HG03095 (cell line): ENCODE measurements at regions not wholly inside any gene's neighbourhood (a gene's known extent, or its start where the extent isn't known, plus 50 kb on each side); places are given as distances from the start of the nearest gene placed in this dataset.
"Not testable (repeated sequence)": the region's sequence is repeated elsewhere in the genome, so short reads cannot be mapped to it uniquely, and the experiment has no call there.

Experiments
- ATAC-seq: cut with Tn5 transposase; IDR thresholded peaks from one replicate; pipeline ENCODE4 v1.9.1; 2021; ENCODE audit warnings: moderate library complexity; ENCODE audit not compliant: unreplicated experiment

DNA sequence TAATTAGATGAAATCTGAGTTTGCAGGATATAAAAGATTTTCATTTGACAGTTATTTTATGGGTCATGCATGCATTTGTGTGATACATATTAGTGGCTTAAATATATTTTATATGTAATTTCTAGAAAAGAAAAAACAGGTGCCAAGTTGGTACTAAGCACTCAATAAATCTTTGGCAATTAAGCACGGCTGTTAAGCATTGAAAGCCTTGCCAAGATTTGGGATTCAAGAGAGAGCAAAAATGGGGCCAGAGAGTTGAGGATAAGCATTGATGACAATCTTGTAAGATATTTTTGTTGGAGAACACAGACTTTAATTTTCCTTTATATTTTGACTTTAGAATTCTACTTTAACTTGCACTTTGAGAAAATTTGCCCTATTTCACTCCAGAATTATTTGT, 249.8 kb upstream of the MAD2L1 start:
- ATAC-seq, result no peak

DNA sequence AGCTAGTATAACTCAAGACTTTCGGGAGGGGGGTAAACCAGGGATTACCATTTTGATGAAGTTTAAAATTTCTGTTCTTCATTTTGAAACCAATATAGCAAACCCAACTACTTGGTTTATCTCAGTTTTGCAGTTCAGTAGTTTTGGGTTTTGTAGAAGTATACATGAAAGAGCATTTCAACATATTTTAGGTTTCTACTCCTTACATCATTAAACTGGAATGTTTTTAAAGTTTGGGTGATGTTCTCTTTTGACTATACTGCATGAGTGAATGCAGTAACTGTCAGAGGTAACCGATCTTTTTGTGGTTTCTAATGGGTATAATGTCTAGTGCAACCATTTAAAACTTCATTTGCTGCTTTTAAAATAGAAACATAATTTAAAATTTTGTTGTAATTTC, 248.3 kb upstream of the MAD2L1 start:
- ATAC-seq, result no peak

DNA sequence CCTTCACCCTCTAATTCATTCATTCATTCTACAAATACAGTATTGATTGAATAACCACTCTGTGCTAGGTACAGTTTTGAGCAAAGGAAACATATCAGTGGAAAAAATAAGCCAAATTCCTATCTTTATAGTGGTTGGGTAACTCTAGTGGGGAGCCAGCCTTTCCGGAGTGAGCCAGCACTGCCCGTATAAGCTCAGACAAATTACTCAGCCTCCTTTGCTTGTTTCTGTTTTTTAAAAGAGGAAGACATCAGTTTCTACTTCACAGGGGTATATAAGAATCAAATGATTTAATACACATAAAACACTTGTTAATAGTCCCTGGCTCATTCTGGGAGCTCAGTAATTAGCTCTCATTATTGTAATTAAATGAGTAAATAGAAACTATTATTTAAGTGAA, 238.2 kb upstream of the MAD2L1 start:
- no peak for ATAC-seq

DNA sequence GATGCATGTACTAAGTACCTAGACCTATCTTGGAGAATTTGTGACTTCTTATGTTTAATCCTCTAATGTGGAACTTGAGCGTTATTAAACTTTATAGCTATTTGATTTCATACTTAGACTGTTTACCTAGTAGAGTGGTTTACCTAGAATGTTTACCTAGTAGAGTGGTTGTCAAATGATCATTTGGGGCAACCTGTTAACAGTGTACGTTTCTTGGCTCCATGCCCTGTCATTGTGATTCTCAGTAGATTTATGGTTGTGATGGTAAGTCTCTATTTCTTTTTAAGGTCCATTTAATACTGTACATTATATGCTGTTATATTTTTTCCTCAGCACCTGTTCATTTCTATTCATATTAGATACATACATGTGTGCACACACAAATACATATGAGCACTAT, 233.0 kb upstream of the MAD2L1 start:
- no peak for ATAC-seq

DNA sequence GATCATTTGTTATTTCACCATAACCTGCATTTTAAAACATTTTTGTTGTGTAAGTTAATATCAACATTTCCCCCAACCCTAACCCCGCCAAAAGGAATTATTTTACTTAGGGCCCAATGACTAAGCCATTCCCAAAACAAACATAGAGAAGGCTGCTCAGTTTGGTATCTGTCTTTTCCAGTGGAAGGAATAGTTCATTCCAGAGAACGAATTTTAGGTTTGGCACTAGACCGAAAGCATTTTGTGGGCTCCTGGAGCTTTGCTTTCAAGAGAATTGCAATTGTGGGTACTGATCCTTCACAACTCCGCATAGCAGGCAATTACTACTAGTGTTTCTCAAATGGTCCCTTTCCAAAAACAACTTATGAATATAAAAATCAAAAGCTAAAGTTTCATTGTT, 226.7 kb upstream of the MAD2L1 start:
- ATAC-seq, result no peak

DNA sequence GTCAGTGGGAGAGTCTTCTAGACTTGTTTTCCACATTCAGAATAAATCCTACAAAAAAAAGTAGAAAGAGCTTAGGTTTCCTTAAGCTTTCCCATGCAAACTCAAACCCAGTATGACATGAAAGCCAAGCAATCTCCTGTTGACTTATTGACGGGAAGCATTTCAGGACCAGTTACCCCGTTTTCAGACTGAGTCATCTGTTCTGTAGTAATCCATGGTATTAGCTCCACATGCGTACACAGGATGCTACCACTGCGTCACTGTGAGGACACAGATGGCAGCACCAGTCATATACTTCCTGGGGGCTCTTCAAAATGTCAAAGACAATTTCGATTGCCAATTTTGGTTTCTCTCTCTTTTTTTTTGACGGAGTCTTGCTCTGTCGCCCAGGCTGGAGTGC, 224.9 kb upstream of the MAD2L1 start:
- no peak for ATAC-seq

DNA sequence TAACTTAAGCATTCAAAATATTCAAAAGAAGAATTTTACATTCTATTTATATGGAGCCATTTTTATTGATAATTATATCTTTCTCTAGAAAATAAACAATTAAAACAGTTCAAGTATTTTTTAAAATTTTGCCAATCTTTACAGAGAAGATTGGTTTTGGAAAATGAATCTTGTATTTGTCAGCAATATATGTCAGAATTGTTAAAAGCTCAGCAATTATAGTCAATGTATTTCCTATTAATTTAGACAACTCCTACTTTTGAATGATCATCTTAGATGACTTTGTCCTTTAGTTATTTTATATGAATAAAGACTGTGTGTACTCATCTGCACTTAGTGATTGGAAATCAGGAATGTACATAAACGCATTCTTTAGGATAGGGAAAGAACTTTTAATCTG, 223.9 kb upstream of the MAD2L1 start:
- ATAC-seq, result no peak

DNA sequence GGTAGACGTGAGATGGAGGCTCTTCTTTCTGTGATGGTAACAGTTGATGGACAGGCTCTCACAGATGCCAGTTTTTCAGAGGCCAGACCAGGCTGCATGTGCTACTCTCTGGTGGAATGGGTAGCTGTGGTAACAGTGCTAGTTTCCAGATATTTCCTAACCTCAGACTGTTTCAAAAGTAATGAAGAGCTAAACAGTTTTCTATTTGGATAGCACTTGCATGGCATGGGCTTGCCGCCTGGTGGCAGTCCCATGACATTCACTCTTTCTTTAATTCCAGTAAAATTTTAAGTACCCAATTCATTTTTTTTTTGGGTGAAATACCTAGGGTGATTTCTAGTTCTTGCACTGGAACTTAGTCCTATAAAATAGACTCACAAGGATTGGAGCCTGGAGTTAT, 220.2 kb upstream of the MAD2L1 start:
- ATAC-seq, result no peak

DNA sequence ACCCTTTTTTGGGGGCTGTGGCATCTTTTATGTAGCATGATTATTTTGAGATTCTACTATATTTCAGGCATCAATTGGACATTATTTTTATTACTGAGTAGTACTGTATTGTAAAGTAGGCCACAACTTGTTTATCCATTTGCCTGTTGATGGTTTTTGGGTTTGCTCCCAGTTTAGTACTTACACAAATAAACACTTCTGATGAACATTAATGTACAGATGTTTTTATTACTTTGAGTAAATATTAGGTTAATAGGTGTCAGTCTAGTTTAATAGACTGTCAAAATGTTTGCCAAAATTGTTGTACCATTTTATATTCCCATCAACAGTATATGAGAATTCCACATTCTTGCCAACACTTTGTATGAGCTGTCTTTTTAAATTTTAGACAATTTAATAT, 214.9 kb upstream of the MAD2L1 start:
- no peak for ATAC-seq

DNA sequence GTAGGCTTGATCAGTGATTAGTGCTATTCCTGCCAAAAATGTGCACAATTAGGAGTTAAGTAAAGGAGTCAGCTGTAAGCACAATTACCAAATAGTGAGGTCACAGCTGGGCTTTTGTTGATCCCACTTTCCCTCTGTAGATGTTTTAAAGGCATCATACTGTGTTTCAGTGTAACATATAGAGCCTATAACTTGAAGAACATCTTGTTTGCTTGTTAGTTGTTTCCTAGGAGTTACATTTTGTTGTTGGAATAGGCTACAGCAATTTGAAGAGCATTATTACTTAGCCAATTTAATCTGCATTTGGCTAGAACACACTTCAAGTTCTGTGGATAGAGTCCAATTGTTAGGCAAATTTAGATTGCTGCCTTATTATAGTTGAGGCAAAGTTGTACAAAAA, 210.7 kb upstream of the MAD2L1 start:
- no peak for ATAC-seq

DNA sequence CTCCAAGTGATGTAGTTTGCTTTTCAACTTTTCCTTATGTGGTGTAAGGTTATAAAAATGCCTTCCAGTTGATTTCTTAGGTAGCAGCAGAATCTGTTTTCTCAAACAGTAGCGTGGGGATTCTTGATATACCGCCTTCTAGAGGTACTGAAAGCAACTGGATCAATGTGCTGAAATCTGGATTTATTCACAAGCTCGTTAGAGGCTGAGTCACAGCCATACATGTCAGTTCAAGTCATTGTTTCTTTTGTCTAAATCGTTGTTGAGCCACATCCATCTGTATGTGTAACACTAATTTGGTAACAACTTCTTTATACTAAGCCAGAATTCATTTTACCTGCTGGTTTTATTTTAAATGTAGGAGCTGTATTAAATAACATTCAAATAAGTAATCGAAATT, 200.0 kb upstream of the MAD2L1 start:
- ATAC-seq, result no peak

DNA sequence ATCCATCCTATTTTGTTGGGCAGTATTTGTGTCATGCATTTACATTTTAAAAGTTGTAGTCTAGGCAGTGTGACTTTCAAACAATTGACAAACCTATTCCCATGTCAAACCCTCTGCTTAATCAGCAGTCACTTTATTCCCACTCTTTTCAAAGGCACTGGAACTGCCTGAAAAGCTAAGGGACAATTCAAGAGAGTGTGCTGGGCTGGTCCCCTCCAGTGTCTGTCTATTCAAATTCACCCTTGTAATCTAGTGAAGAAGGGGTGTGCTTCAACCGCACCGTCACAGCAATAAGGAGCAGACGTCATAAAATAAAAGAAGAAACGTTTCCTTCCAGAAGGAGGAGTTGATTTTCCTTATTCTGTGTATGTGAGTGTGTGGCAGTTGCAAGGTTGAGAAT, 197.0 kb upstream of the MAD2L1 start:
- no peak for ATAC-seq

DNA sequence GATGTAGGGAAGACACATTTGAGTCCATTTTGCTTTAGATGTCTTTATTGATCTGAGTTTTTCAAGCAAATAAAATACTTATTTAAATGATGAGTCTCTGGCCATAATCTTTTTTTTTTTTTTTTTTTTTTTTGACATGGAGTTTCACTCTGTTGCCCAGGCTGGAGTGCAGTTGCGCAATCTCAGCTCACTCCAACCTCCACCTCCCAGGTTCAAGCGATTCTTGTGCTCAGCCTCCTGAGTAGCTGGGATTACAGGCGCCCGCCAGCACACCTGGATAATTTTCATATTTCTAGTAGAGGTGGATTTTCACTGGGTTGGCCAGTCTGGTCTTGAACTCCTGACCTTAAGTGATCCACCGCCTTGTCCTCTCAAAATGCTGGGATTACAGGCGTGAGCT, 194.5 kb upstream of the MAD2L1 start:
- no peak for ATAC-seq

DNA sequence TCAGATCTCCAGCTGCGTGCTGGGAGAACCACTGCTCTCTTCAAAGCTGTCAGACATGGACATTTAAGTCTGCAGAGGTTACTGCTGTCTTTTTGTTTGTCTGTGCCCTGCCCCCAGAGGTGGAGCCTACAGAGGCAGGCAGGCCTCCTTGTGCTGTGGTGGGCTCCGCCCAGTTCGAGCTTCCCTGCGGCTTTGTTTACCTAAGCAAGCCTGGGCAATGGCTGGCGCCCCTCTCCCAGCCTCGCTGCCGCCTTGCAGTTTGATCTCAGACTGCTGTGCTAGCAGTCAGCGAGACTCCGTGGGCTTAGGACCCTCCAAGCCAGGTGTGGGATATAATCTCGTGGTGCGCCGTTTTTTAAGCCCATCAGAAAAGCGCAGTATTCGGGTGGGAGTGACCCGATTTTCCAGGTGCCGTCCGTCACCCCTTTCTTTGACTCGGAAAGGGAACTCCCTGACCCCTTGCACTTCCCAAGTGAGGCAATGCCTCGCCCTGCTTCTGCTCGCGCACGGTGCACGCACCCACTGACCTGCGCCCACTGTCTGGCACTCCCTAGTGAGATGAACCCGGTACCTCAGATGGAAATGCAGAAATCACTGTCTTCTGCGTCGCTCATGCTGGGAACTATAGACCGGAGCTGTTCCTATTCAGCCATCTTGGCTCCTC, 189.6 kb upstream of the MAD2L1 start:
- ATAC-seq, result not testable (repeated sequence)

DNA sequence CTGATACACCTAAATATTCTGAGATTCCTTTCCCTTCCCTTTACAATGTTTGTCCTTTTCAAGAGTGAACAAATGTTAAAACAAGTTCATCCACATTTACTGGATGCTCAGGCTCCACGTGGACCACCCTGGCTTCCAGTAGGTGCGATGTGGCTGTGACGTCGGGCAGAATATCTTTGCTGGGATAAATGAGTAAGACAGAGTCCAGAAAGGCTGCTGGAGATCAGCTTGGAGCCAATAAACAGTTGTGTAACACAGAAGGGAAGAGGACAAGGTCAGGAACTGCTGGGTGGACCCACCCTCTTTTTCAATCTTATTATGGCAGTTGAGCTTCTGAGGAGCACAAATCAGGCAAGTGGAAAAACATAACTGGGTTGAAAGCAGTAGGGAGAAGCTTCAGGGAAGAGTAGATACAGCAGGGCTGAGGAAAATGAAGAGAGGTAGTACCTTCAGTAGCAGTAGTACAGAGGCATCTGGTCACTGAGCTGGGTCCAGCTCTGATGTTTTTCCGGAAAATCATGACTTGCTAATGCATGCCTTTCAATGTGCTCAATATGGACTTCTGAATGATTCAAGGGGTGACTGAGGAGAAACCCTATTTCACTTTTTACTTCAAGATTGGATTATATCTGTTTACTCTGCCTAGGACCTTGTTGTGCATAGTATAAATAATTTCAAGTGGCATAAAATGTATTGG, 171.8 kb upstream of the MAD2L1 start:
- ATAC-seq, result no peak

DNA sequence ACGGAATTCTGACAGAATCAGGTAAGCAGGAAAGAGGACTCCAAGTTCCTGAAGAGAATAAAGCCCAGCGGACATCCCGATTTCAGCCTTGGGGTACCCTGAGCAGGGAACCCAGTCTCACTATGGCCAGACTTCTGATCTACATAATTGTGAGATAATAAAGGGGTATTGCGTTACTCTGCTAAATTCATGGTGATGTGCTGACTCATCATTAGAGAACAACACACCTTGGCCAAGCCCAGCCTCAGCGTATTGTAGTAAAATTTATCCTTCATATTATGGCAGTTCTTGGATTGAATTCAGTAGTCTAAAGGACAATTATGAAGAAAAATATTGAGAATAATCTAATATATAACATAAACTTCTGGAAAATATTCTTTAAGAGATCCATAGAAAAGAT, 170.2 kb upstream of the MAD2L1 start:
- no peak for ATAC-seq

DNA sequence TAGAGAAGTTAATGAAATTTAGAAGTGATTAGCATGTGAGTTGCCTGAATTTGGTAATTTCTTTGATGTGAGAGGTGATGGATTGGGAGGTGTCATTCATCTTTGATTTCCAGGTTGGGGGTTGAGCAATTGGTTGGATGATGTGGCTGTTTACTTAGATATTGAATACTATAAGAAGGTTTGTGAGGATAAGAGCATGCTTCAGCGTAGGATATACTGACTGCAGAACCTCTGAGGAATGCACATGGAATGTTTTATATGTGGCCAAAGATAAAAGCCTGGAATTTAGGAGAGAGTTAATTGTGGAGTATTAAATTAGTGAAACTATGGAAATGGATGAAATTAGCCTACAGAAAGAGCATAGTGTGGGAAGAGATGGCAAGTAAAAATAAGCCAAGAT, 165.4 kb upstream of the MAD2L1 start:
- no peak for ATAC-seq

DNA sequence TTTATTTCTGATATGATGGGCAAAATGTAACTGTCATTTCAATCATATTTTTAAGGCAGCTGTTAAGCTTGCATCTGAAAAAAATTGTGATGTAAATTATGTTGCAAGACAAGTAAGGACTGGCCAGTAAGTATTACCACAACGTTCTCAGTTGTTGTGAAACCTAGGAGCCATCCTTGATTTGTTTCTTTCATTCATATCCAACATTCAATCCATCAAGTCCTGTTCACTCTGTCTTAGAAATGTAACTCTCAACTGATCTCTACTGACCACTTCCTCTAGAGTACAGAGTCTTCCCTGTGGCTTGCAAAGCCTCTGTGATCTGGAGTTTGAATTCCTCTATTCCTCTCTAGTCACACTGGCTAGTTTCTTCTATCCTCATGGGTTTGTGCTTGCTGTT, 161.4 kb upstream of the MAD2L1 start:
- ATAC-seq, result no peak

DNA sequence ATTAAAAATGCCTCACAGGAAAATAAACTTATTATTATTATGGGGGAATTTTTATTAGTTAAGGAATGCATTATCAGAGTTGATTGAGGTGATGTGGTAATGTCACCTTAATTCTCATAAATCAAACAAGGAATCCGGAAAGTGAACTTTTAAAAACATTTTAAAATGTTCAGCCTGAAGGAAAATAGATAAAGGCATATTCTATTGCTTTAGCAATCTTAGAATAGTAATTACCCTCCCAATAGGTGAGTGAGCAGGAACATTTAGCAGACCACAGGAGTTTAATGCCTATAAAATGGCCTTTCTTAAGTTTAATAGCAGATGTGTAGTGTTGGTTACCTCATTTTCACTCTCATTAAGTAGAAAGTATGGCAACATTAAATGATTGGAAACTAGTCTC, 160.9 kb upstream of the MAD2L1 start:
- ATAC-seq, result no peak

DNA sequence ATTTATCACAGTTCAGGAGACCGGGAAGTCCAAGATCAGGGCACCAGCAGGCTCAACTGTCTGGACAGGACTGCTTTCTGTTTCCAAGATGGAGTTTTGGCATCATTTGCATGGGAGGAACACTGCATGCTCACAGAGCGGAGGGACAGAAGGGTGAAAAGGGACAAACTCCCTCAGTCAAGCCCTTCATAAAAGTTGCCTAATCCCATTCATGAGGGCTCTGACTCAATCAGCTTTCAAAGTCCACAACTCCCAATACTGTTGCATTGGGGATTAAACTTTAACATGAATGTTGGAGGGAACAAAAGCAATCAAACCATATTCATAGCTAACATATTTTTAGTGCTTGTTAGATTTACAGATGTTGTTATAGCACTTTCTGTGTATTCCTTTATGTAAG, 158.9 kb upstream of the MAD2L1 start:
- ATAC-seq, result no peak

DNA sequence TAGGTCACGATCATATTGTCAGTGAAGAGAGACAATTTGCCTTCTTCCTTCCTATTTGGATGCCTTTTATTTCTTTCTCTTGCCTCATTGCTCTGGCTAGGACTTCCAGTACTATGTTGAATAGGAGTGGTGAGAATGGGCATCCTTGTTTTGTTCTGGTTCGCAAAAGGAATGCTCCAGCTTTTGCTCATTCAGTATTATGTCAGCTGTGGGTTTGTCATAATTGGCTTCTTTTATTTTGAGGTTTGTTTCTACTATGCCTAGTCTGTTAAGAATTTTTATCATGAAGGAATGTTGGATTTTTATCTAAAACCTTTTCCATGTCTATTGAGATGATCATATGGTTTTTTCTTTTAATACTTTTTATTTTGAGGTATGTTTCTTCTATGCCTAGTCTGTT, 152.3 kb upstream of the MAD2L1 start:
- ATAC-seq, result no peak

DNA sequence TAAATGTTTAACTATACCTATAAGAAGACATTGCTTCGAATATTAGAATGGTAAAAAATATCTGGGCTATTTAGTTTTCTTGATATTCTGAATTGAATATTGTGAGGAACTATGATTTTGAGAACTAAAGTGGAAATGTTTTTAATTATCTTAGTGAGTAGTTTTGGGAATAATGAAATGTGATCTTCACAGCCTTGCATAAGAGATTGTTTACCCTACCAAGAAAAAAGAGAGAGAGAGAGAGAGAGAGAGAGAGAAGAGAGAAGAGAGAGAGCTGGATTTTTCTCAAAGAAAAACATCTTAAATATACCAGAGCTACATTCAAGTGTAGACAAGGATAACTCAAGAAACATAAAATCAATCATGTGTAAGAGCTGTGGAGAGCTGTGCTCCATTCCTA, 148.7 kb upstream of the MAD2L1 start:
- no peak for ATAC-seq

DNA sequence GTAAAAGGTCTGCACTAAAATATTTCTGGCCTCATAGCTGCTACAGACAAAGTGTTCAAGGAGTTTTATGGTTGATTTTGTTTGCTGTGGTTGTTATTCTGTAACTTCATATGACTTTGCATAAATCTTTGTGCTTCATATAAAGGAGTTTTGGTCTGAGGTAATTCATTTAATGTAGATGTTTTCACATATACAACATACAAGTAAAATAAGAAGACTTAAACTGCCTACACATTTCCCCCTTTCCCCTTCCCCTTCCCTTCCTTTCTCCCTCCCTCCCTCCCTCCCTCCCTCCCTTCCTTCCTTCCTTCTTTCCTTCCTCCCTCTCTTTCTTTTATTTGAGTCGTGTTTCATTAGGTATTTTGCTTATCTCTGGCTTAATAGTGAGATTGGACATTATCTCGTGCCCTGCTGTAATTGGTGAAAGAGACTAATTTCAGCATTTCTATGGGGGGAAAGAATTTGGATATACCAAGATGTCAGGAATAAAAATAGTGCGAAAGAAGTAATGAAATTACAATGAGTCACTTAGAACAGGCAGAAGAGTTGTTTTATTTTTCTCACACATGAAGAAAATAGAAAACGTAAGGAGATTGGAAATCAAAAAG, 144.9 kb upstream of the MAD2L1 start:
- no peak for ATAC-seq
